HCT116 (cell line): ENCODE measurements at regions not wholly inside any gene's neighbourhood (a gene's known extent, or its start where the extent isn't known, plus 50 kb on each side); places are given as distances from the start of the nearest gene placed in this dataset.

ENCODE experiments used
- ATAC-seq: fragments of 200-7000 bp; cut with Tn5 transposase; 2 replicates; pipeline ENCODE4 v1.9.1; 2020; ENCODE audit warnings: mild to moderate bottlenecking, moderate library complexity
- BruUV-seq: library from RNA; stranded (reverse); fragments of 400-500 nt; replicated peaks from 2 replicates; lab custom pipeline; 2021; lab: Mats Ljungman, UMichigan
- CTCF ChIA-PET: fragments of 300-600 bp; sonication (Branson Sonifier 250); formaldehyde crosslinking; loops from one replicate; lab custom pipeline; 2021; ENCODE audit warnings: antibody characterized with exemption; lab: Charles Lee
- POLR2A ChIA-PET: fragments of 300-600, 350-600 bp; sonication (Branson Sonifier 250); formaldehyde crosslinking; loops from one replicate; lab custom pipeline; 2021; ENCODE audit warnings: antibody characterized with exemption; lab: Charles Lee
- RAD21 ChIA-PET, 2 experiments: fragments of 300-600 bp; sonication (Branson Sonifier 250); formaldehyde crosslinking; loops; one replicate each; lab custom pipeline; 2023; ENCODE audit warnings: low total read pairs in 2 of 2; ENCODE audit not compliant: uncharacterized antibody in 2 of 2, unreplicated experiment in 2 of 2, low non-redundant PET in 1 of 2; lab: Charles Lee
- DNase-seq: peaks from one replicate; pipeline ENCODE4 v3.0.0-alpha.2; 2010; ENCODE audit warnings: low read depth, low spot score
- H2AFZ ChIP-seq: fragments of 200-600 bp; shearing (Covaris generic), sonication (generic); 2 replicates; pipeline ENCODE4 v1.6.1; 2017; ENCODE audit warnings: low read depth, mixed run types, mixed read lengths, antibody characterized with exemption, low read length; ENCODE audit not compliant: poor library complexity, severe bottlenecking
- H3K27ac ChIP-seq: 2 replicates; pipeline ENCODE4 v1.5.1; 2012; ENCODE audit warnings: low read depth, low read length
- H3K27me3 ChIP-seq: fragments of 200-600 bp; sonication (generic); 2 replicates; pipeline ENCODE4 v1.6.1; 2016; ENCODE audit warnings: mixed run types, low read length, mixed read lengths; ENCODE audit not compliant: insufficient read depth
- H3K36me3 ChIP-seq, 2 experiments: fragments of 200-500 bp in 1 of 2; fragments of 200-600 bp in 1 of 2; sonication (Bioruptor generic) in 1 of 2; sonication (generic) in 1 of 2; 2 replicates each; pipeline versions ENCODE4 v1.5.1 to v1.6.1; 2014 to 2016; ENCODE audit warnings: low read length in 2 of 2, inconsistent platforms in 1 of 2, mixed read lengths in 1 of 2, mixed run types in 1 of 2; ENCODE audit not compliant: insufficient read depth in 2 of 2, control insufficient read depth in 1 of 2
- H3K4me1 ChIP-seq, 2 experiments: fragments of 200-600 bp in 1 of 2; sonication (generic) in 1 of 2; 2 replicates each; pipeline versions ENCODE4 v1.5.1 to v1.6.1; 2012 to 2017; ENCODE audit warnings: low read length in 2 of 2, inconsistent platforms in 1 of 2, mild to moderate bottlenecking in 1 of 2, mixed read lengths in 1 of 2, mixed run types in 1 of 2, moderate library complexity in 1 of 2; ENCODE audit not compliant: insufficient read depth in 2 of 2, control insufficient read depth in 1 of 2
- H3K4me2 ChIP-seq: fragments of 200-600 bp; sonication (generic); 2 replicates; pipeline ENCODE4 v1.6.1; 2017; ENCODE audit warnings: mixed run types, low read length, mixed read lengths
- H3K4me3 ChIP-seq, 2 experiments: fragments of 200-600 bp in 1 of 2; sonication (generic) in 1 of 2; replicated peaks in 1 of 2; 2 replicates each; pipeline ENCODE4 v1.5.1; 2011 to 2016; ENCODE audit warnings: low read length in 2 of 2, control low read depth in 1 of 2, low read depth in 1 of 2, mild to moderate bottlenecking in 1 of 2, mixed read lengths in 1 of 2, mixed run types in 1 of 2
- H3K79me2 ChIP-seq: fragments of 200-600 bp; sonication (generic); 2 replicates; pipeline ENCODE4 v1.6.1; 2017; ENCODE audit warnings: mild to moderate bottlenecking, mixed run types, low read length, moderate library complexity, mixed read lengths; ENCODE audit not compliant: insufficient read depth
- H3K9ac ChIP-seq: fragments of 200-600 bp; sonication (generic); 2 replicates; pipeline ENCODE4 v1.6.1; 2016; ENCODE audit warnings: low read length, mixed read lengths
- H3K9me2 ChIP-seq: fragments of 200-600 bp; sonication (generic), shearing (Covaris generic); 2 replicates; pipeline ENCODE4 v1.6.1; 2017; ENCODE audit warnings: mixed run types, mild to moderate bottlenecking, moderate library complexity; ENCODE audit not compliant: insufficient read depth
- H3K9me3 ChIP-seq, 2 experiments: fragments of 200-500 bp in 1 of 2; fragments of 200-600 bp in 1 of 2; sonication (Bioruptor generic) in 1 of 2; sonication (generic) in 1 of 2; 2 replicates each; pipeline ENCODE4 v1.6.1; 2014 to 2017; ENCODE audit warnings: low read length in 2 of 2, mixed read lengths in 2 of 2, inconsistent platforms in 1 of 2, low read depth in 1 of 2, mild to moderate bottlenecking in 1 of 2, mixed run types in 1 of 2, moderate library complexity in 1 of 2; ENCODE audit not compliant: control insufficient read depth in 1 of 2, insufficient read depth in 1 of 2
- H4K20me1 ChIP-seq: fragments of 200-600 bp; sonication (generic), shearing (Covaris generic); 2 replicates; pipeline ENCODE4 v1.6.1; 2017; ENCODE audit warnings: mixed run types, mild to moderate bottlenecking, moderate library complexity; ENCODE audit not compliant: insufficient read depth
- ATF3 ChIP-seq: IDR thresholded peaks from 2 replicates; pipeline ENCODE4 v1.6.1; 2012
- CBX3 ChIP-seq: IDR thresholded peaks from 2 replicates; pipeline ENCODE4 v1.6.1; 2012; ENCODE audit warnings: low read depth
- CEBPB ChIP-seq: IDR thresholded peaks from 2 replicates; pipeline ENCODE4 v1.6.1; 2012; ENCODE audit warnings: low read depth
- CTCF ChIP-seq, 3 experiments: fragments of 200-600 bp in 1 of 3; sonication (generic) in 1 of 3; IDR thresholded peaks in 2 of 3; conservative IDR thresholded peaks in 1 of 3; 2 replicates each; pipeline ENCODE4 v1.5.1; 2012 to 2017; ENCODE audit warnings: low read depth in 2 of 3, low read length in 2 of 3, antibody characterized with exemption in 1 of 3, borderline replicate concordance in 1 of 3, control low read depth in 1 of 3, mild to moderate bottlenecking in 1 of 3, mixed read lengths in 1 of 3, mixed run types in 1 of 3, moderate library complexity in 1 of 3; ENCODE audit not compliant: insufficient read depth in 1 of 3
- EGR1 ChIP-seq: IDR thresholded peaks from 2 replicates; pipeline ENCODE4 v1.6.1; 2012; ENCODE audit warnings: low read depth
- EZH2 ChIP-seq: fragments of 200-600 bp; sonication (generic); IDR thresholded peaks from 2 replicates; pipeline ENCODE4 v1.6.1; 2017; ENCODE audit warnings: antibody characterized with exemption, mixed run types
- FOSL1 ChIP-seq: IDR thresholded peaks from 2 replicates; pipeline ENCODE4 v1.6.1; 2012; ENCODE audit warnings: low read depth
- JUND ChIP-seq: IDR thresholded peaks from 2 replicates; pipeline ENCODE4 v1.6.1; 2012
- MAX ChIP-seq: IDR thresholded peaks from 2 replicates; pipeline ENCODE4 v1.6.1; 2012
- POLR2AphosphoS5 ChIP-seq: IDR thresholded peaks from 2 replicates; pipeline ENCODE4 v1.6.1; 2011; ENCODE audit warnings: mild to moderate bottlenecking, low read depth, low read length, moderate library complexity
- SIN3A ChIP-seq: IDR thresholded peaks from 2 replicates; pipeline ENCODE4 v1.6.1; 2012; ENCODE audit warnings: low read depth
- SP1 ChIP-seq: IDR thresholded peaks from 2 replicates; pipeline ENCODE4 v1.6.1; 2012; ENCODE audit warnings: low read depth
- SRF ChIP-seq: IDR thresholded peaks from 2 replicates; pipeline ENCODE4 v1.6.1; 2012; ENCODE audit warnings: low read depth
- TCF7L2 ChIP-seq: IDR thresholded peaks from 2 replicates; pipeline ENCODE4 v1.7.0; 2011; ENCODE audit warnings: borderline replicate concordance, inconsistent platforms; ENCODE audit not compliant: insufficient read depth, insufficient read length; ENCODE audit errors: extremely low read depth
- ZNF274 ChIP-seq: fragments of 200-500 bp; sonication (Bioruptor generic); IDR thresholded peaks from 2 replicates; pipeline ENCODE4 v1.6.1; 2014; ENCODE audit warnings: mild to moderate bottlenecking, low read depth, low read length, inconsistent platforms
- intact Hi-C: fragments of 100-400 bp; cut with micrococcal nuclease; formaldehyde crosslinking; loops from 2 replicates; pipeline ENCODE4 v1.10.0; 2022

GRCh38 chr3:192010490-192010889 is 549.5 kb downstream of the PYDC2 start:
- Histone ChIP-seq H3K79me2 (no peaks in the 10 kb centered on the region), H3K4me3 (no peak overlapping the region), H3K9me2 (no peaks in the 10 kb centered on the region), H4K20me1 (no peaks in the 10 kb centered on the region), H3K4me2 (no peak overlapping the region), H3K36me3 (no peaks in the 10 kb centered on the region), H2AFZ (no peak overlapping the region), H3K27ac (no peak overlapping the region), H3K27me3 (no peaks in the 10 kb centered on the region), H3K9me3 (no peaks in the 10 kb centered on the region), H3K9ac (no peak overlapping the region), H3K4me1 (no peaks in the 10 kb centered on the region)
- BruUV-seq = no TSS peak
- intact Hi-C loops = no loop called here
- ChIA-PET CTCF (no interaction called here), RAD21 (no interaction called here), POLR2A (no interaction called here)
- ATAC-seq (no peak), DNase-seq (no peak)
- no peak for TF ChIP-seq FOSL1
- no peak for TF ChIP-seq SP1
- no peak for TF ChIP-seq TCF7L2
- TF ChIP-seq EGR1 = no peak
- no peak for TF ChIP-seq SRF
- no peak for TF ChIP-seq POLR2AphosphoS5
- TF ChIP-seq CTCF (IDR thresholded peaks at IDR 0.05 in 2 of 3, conservative IDR thresholded peaks at IDR 0.05 in 1 of 3; ENCODE audit: borderline replicate concordance in 1 of 3, insufficient read depth in 1 of 3, low read depth in 2 of 3, low read length in 2 of 3) = no peak
- TF ChIP-seq JUND = no peak
- TF ChIP-seq CEBPB = no peak
- no peak for TF ChIP-seq MAX
- TF ChIP-seq SIN3A = no peak
- TF ChIP-seq CBX3 = no peak
- TF ChIP-seq EZH2 = no peak
- TF ChIP-seq ATF3 = no peak
- no peak for TF ChIP-seq ZNF274
